GM18511 (cell line): ENCODE measurements at regions not wholly inside any gene's neighbourhood (a gene's known extent, or its start where the extent isn't known, plus 50 kb on each side); places are given as distances from the start of the nearest gene placed in this dataset.
"Not testable (repeated sequence)": the region's sequence is repeated elsewhere in the genome, so short reads cannot be mapped to it uniquely, and the experiment has no call there.

ENCODE experiments used
- ATAC-seq: cut with Tn5 transposase; IDR thresholded peaks from one replicate; pipeline ENCODE4 v1.9.1; 2021; ENCODE audit warnings: mild to moderate bottlenecking, moderate library complexity; ENCODE audit not compliant: unreplicated experiment

GRCh38 chr2:173544641-173545363 is 190.1 kb downstream of the CDCA7 start:
- no peak for ATAC-seq

GRCh38 chr2:173545364-173545763 is 190.7 kb downstream of the CDCA7 start:
- no peak for ATAC-seq

- ATAC-seq, result no peak
Observed at GRCh38 chr2:173547499-173547898, 192.8 kb downstream of the CDCA7 start.

- no peak for ATAC-seq
Observed at GRCh38 chr2:173550143-173550542, 195.5 kb downstream of the CDCA7 start.

- no peak for ATAC-seq
Observed at GRCh38 chr2:173552531-173552930, 197.9 kb downstream of the CDCA7 start.

GRCh38 chr2:173553593-173553992 is 198.9 kb downstream of the CDCA7 start:
- no peak for ATAC-seq

- no peak for ATAC-seq
Observed at GRCh38 chr2:173555833-173556232, 201.2 kb downstream of the CDCA7 start.

- no peak for ATAC-seq
Observed at GRCh38 chr2:173556816-173557215, 202.1 kb downstream of the CDCA7 start.

GRCh38 chr2:173557497-173557896 is 202.8 kb downstream of the CDCA7 start:
- ATAC-seq, result no peak

GRCh38 chr2:173567493-173567892 is 212.8 kb downstream of the CDCA7 start:
- ATAC-seq, result no peak

- ATAC-seq, result no peak
Observed at GRCh38 chr2:173568054-173568453, 213.4 kb downstream of the CDCA7 start.

GRCh38 chr2:173571021-173571821 is 216.5 kb downstream of the CDCA7 start:
- no peak for ATAC-seq

GRCh38 chr2:173571887-173572680 is 217.4 kb downstream of the CDCA7 start:
- no peak for ATAC-seq

- ATAC-seq, result no peak
Observed at GRCh38 chr2:173572848-173573247, 218.2 kb downstream of the CDCA7 start.

- ATAC-seq, result not testable (repeated sequence)
Observed at GRCh38 chr2:173573782-173574181, 219.1 kb downstream of the CDCA7 start.

GRCh38 chr2:173574324-173575112 is 219.8 kb downstream of the CDCA7 start:
- ATAC-seq, result no peak

GRCh38 chr2:173578404-173579107 is 223.9 kb downstream of the CDCA7 start:
- no peak for ATAC-seq

GRCh38 chr2:173580351-173580750 is 225.7 kb downstream of the CDCA7 start:
- ATAC-seq, result no peak

GRCh38 chr2:173580956-173581355 is 226.3 kb downstream of the CDCA7 start:
- ATAC-seq, result no peak

GRCh38 chr2:173583196-173583595 is 228.5 kb downstream of the CDCA7 start:
- ATAC-seq, result no peak
